GM12878 (cell line): ENCODE measurements at regions not wholly inside any gene's neighbourhood (a gene's known extent, or its start where the extent isn't known, plus 50 kb on each side); places are given as distances from the start of the nearest gene placed in this dataset.

Experiments
- ATAC-seq: fragments of 200-7000 bp; cut with Tn5 transposase; 3 replicates; pipeline ENCODE4 v1.9.1; 2020; ENCODE audit warnings: mild to moderate bottlenecking, moderate library complexity
- BruUV-seq: library from RNA; stranded (reverse); fragments of 400-500 nt; replicated peaks from 2 replicates; lab custom pipeline; 2021; lab: Mats Ljungman, UMichigan
- CTCF ChIA-PET: fragments of 300-600 bp; sonication (Branson Sonifier 250); formaldehyde crosslinking; extraction: SDS; loops from one replicate; lab custom pipeline; 2021; ENCODE audit warnings: inconsistent platforms; lab: Yijun Ruan, JAX
- POLR2A ChIA-PET: fragments of 350-600 bp; formaldehyde crosslinking; extraction: SDS; loops from one replicate; lab custom pipeline; 2021; ENCODE audit warnings: inconsistent platforms; lab: Charles Lee
- RAD21 ChIA-PET: fragments of 300-600 bp; sonication (Branson Sonifier 250); formaldehyde crosslinking; loops from one replicate; lab custom pipeline; 2023; ENCODE audit warnings: antibody characterized with exemption; ENCODE audit not compliant: unreplicated experiment; lab: Charles Lee
- SMC1A ChIA-PET: fragments of 300-600 bp; sonication (Branson Sonifier 250); formaldehyde crosslinking; loops from one replicate; lab custom pipeline; 2023; ENCODE audit not compliant: unreplicated experiment, uncharacterized antibody; lab: Charles Lee
- DNase-seq: peaks from one replicate; pipeline ENCODE4 v3.0.0-alpha.2; 2011; ENCODE audit warnings: low read depth, low spot score
- FAIRE-seq: peaks from 3 replicates; lab custom pipeline; 2011; peaks lifted over from hg19 to GRCh38; lab: Jason Lieb, UNC
- H2AFZ ChIP-seq: 2 replicates; pipeline ENCODE4 v1.6.0; 2011; ENCODE audit warnings: low read depth, low read length, control low read depth; ENCODE audit not compliant: control insufficient read depth
- H3K27ac ChIP-seq: 2 replicates; pipeline ENCODE4 v1.5.1; 2011; ENCODE audit warnings: control low read depth; ENCODE audit not compliant: control insufficient read depth, insufficient read depth
- H3K27me3 ChIP-seq, 2 experiments: replicated peaks in 1 of 2; 2 replicates each; pipeline versions ENCODE4 v1.6.0 to v1.6.1; 2011; ENCODE audit warnings: low read length in 1 of 2; ENCODE audit not compliant: control insufficient read depth in 2 of 2, insufficient read depth in 2 of 2
- H3K36me3 ChIP-seq, 2 experiments: 2 replicates each; pipeline ENCODE4 v1.5.1; 2011; ENCODE audit warnings: low read length in 1 of 2; ENCODE audit not compliant: control insufficient read depth in 2 of 2, insufficient read depth in 2 of 2
- H3K4me1 ChIP-seq: 2 replicates; pipeline ENCODE4 v1.6.1; 2011; ENCODE audit warnings: mild to moderate bottlenecking, low read length, moderate library complexity, mixed read lengths; ENCODE audit not compliant: control insufficient read depth, insufficient read depth
- H3K4me2 ChIP-seq: 2 replicates; pipeline ENCODE4 v1.6.0; 2011; ENCODE audit warnings: control low read depth; ENCODE audit not compliant: control insufficient read depth, insufficient read depth
- H3K4me3 ChIP-seq: fragments of 200-600 bp; sonication (generic); 2 replicates; pipeline ENCODE4 v1.5.1; 2016
- H3K79me2 ChIP-seq: 2 replicates; pipeline ENCODE4 v1.6.0; 2011; ENCODE audit warnings: low read length; ENCODE audit not compliant: control insufficient read depth, insufficient read depth
- H3K9ac ChIP-seq: 2 replicates; pipeline ENCODE4 v1.8.0; 2011; ENCODE audit warnings: low read length, control low read depth, mixed read lengths; ENCODE audit not compliant: control insufficient read depth, insufficient read depth
- H3K9me3 ChIP-seq: replicated peaks from 3 replicates; pipeline ENCODE4 v1.5.1; 2011; ENCODE audit warnings: mild to moderate bottlenecking, low read length; ENCODE audit not compliant: control insufficient read depth, insufficient read depth
- H4K20me1 ChIP-seq: 2 replicates; pipeline ENCODE4 v1.6.0; 2011; ENCODE audit not compliant: control insufficient read depth, insufficient read depth
- GABPA ChIP-seq: IDR thresholded peaks from 2 replicates; pipeline ENCODE4 v1.6.1; 2014; ENCODE audit warnings: antibody characterized with exemption, low read depth, mild to moderate bottlenecking, inconsistent platforms
- HDAC2 ChIP-seq: fragments of 200-600 bp; sonication (generic); IDR thresholded peaks from 2 replicates; pipeline ENCODE4 v1.6.1; 2017
- LARP7 ChIP-seq: fragments of 450-650 bp; IDR thresholded peaks from 2 replicates; pipeline ENCODE4 v1.6.1; 2017; ENCODE audit warnings: mild to moderate bottlenecking
- MXI1 ChIP-seq: fragments of 150-350 bp; IDR thresholded peaks from 2 replicates; pipeline ENCODE4 v1.6.1; 2011; ENCODE audit warnings: low read depth, mild to moderate bottlenecking, inconsistent platforms, low read length, improper control_type of control experiment
- NFIC ChIP-seq: IDR thresholded peaks from 2 replicates; pipeline ENCODE4 v1.6.1; 2012; ENCODE audit warnings: low read depth, mild to moderate bottlenecking, inconsistent platforms, low read length, moderate library complexity
- POLR2AphosphoS2 ChIP-seq: IDR thresholded peaks from 2 replicates; pipeline ENCODE4 v1.6.1; 2011; ENCODE audit warnings: low read depth, mild to moderate bottlenecking, low read length, improper control_type of control experiment, moderate library complexity
- POLR2AphosphoS5 ChIP-seq: IDR thresholded peaks from 2 replicates; pipeline ENCODE4 v1.6.1; 2011; ENCODE audit warnings: mild to moderate bottlenecking, low read length, inconsistent platforms
- RBBP5 ChIP-seq: fragments of 200-600 bp; sonication (generic); conservative IDR thresholded peaks from 2 replicates; pipeline ENCODE4 v1.6.1; 2016
- RFX5 ChIP-seq: IDR thresholded peaks from 2 replicates; pipeline ENCODE4 v1.6.1; 2011; ENCODE audit warnings: low read depth, low read length, improper control_type of control experiment
- SMARCA5 ChIP-seq: fragments of 450-650 bp; IDR thresholded peaks from 2 replicates; pipeline ENCODE4 v1.6.1; 2017; ENCODE audit warnings: mild to moderate bottlenecking
- SMC3 ChIP-seq: IDR thresholded peaks from 2 replicates; pipeline ENCODE4 v1.6.1; 2011; ENCODE audit warnings: low read length, improper control_type of control experiment, borderline replicate concordance
- SUPT20H ChIP-seq: IDR thresholded peaks from 2 replicates; pipeline ENCODE4 v1.6.1; 2011; ENCODE audit warnings: low read depth, mild to moderate bottlenecking, low read length, moderate library complexity, borderline replicate concordance; ENCODE audit not compliant: control insufficient read depth
- USF2 ChIP-seq: IDR thresholded peaks from 2 replicates; pipeline ENCODE4 v1.6.1; 2011; ENCODE audit warnings: low read depth, low read length, improper control_type of control experiment, borderline replicate concordance
- WGBS: methylation state at CpG from one replicate; pipeline ENCODE4 v1.1.6; 2016; ENCODE audit warnings: low lambda C conversion rate; ENCODE audit not compliant: insufficient replicate concordance, insufficient coverage; ENCODE audit errors: missing lambda C conversion rate; 5-methylcytosine and 5-hydroxymethylcytosine counted together
- in situ Hi-C: fragments of 300-500 bp; cut with MboI; formaldehyde crosslinking; loops from 9 replicates; pipeline ENCODE4 v1.14.3; 2018; ENCODE audit warnings: mixed read lengths
- intact Hi-C: fragments of 100-400 bp; cut with micrococcal nuclease; formaldehyde crosslinking; loops from one replicate; pipeline ENCODE4 v1.14.2; 2022; ENCODE audit not compliant: unreplicated experiment
- TF ChIP-seq, protein P1 (sequence below): fragments of 450-650 bp; IDR thresholded peaks from 2 replicates; pipeline ENCODE4 v1.6.1; 2017; ENCODE audit warnings: mild to moderate bottlenecking, moderate library complexity
- TF ChIP-seq, protein P2 (sequence below): fragments of 450-650 bp; IDR thresholded peaks from 2 replicates; pipeline ENCODE4 v1.6.1; 2016; ENCODE audit warnings: mild to moderate bottlenecking

DNA sequence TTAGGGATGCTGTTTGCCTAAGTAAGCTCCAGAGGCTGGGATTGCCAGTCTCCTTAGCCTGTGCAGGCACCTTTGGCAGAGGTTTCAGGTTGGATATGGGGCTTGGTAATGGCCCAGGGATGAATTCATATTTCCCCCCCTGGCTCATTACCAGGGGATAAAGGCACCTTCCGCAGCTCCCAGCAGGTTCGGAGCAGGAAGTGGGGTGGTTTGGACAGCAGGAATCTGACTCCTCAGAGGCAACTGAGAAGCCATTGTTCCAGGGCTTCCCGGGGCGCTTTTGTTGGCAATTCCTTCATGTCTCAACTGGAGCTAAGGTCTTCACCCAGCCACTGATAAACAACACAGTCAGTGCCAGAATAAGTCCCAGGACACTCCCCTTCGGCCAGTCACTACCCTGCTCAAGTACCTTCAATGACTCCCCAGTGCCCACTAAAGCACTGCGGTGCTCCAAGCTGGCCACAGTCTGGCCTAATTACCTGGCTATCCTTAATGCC is 85.3 kb upstream of the SLC6A6 start (continued):
- TF ChIP-seq LARP7, result no peak
- TF ChIP-seq SUPT20H, result no peak
- TF ChIP-seq MXI1, result no peak
- no peak for TF ChIP-seq GABPA
- no peak for TF ChIP-seq POLR2AphosphoS5
- no peak for TF ChIP-seq USF2
- TF ChIP-seq NFIC, result no peak
- no peak for TF ChIP-seq SMC3
- TF ChIP-seq RBBP5, result no peak

GRCh38 chr3:14318646-14319045 is 83.8 kb upstream of the SLC6A6 start:
- DNase-seq (no peak), ATAC-seq (peak; percentile 81), FAIRE-seq (no peak)
- H3K4me2 ChIP-seq, result no peak overlapping the region
- peaks cover 5% of the 10 kb centered on the region for H3K9me3 ChIP-seq
- in situ Hi-C loops (no loop called here), intact Hi-C loops (no loop called here)
- ChIA-PET RAD21 (no interaction called here), POLR2A (no interaction called here), CTCF (no interaction called here), SMC1A (interaction anchor here (1.2 kb wide), 2 partner anchors 10 to 118 kb away, joined by 3 read pairs; no protein-coding TSS in a partner anchor)
- no peak for TF ChIP-seq POLR2AphosphoS2
- no peak for TF ChIP-seq RFX5
- no peak for TF ChIP-seq SMARCA5
- TF ChIP-seq HDAC2, result no peak
- TF ChIP-seq, protein P1, sequence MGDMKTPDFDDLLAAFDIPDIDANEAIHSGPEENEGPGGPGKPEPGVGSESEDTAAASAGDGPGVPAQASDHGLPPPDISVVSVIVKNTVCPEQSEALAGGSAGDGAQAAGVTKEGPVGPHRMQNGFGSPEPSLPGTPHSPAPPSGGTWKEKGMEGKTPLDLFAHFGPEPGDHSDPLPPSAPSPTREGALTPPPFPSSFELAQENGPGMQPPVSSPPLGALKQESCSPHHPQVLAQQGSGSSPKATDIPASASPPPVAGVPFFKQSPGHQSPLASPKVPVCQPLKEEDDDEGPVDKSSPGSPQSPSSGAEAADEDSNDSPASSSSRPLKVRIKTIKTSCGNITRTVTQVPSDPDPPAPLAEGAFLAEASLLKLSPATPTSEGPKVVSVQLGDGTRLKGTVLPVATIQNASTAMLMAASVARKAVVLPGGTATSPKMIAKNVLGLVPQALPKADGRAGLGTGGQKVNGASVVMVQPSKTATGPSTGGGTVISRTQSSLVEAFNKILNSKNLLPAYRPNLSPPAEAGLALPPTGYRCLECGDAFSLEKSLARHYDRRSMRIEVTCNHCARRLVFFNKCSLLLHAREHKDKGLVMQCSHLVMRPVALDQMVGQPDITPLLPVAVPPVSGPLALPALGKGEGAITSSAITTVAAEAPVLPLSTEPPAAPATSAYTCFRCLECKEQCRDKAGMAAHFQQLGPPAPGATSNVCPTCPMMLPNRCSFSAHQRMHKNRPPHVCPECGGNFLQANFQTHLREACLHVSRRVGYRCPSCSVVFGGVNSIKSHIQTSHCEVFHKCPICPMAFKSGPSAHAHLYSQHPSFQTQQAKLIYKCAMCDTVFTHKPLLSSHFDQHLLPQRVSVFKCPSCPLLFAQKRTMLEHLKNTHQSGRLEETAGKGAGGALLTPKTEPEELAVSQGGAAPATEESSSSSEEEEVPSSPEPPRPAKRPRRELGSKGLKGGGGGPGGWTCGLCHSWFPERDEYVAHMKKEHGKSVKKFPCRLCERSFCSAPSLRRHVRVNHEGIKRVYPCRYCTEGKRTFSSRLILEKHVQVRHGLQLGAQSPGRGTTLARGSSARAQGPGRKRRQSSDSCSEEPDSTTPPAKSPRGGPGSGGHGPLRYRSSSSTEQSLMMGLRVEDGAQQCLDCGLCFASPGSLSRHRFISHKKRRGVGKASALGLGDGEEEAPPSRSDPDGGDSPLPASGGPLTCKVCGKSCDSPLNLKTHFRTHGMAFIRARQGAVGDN, result no peak
- TF ChIP-seq, protein P2, sequence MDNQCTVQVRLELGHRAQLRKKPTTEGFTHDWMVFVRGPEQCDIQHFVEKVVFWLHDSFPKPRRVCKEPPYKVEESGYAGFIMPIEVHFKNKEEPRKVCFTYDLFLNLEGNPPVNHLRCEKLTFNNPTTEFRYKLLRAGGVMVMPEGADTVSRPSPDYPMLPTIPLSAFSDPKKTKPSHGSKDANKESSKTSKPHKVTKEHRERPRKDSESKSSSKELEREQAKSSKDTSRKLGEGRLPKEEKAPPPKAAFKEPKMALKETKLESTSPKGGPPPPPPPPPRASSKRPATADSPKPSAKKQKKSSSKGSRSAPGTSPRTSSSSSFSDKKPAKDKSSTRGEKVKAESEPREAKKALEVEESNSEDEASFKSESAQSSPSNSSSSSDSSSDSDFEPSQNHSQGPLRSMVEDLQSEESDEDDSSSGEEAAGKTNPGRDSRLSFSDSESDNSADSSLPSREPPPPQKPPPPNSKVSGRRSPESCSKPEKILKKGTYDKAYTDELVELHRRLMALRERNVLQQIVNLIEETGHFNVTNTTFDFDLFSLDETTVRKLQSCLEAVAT, result no peak
- H3K79me2 ChIP-seq, result no peaks in the 10 kb centered on the region
- peaks cover 3% of the 10 kb centered on the region; the same call in 1 of the 2 replicates for H3K4me1 ChIP-seq
- 15% methylated on average over 3 of the region's 3 CpGs for WGBS
- no peaks in the 10 kb centered on the region for H3K36me3 ChIP-seq
- no peaks in the 10 kb centered on the region for H3K27me3 ChIP-seq
- no peak overlapping the region for H3K4me3 ChIP-seq
- no TSS peak for BruUV-seq
- no peak overlapping the region for H2AFZ ChIP-seq
- no peak overlapping the region for H3K27ac ChIP-seq
- H4K20me1 ChIP-seq, result no peaks in the 10 kb centered on the region
- no peak overlapping the region for H3K9ac ChIP-seq
